AG04449 (cell line): ENCODE measurements at regions not wholly inside any gene's neighbourhood (a gene's known extent, or its start where the extent isn't known, plus 50 kb on each side); places are given as distances from the start of the nearest gene placed in this dataset.

ENCODE experiments used
- CTCF ChIA-PET: fragments of 350-600 bp; formaldehyde crosslinking; extraction: SDS; loops from one replicate; lab custom pipeline; 2021; ENCODE audit warnings: antibody characterized with exemption; lab: Yijun Ruan, JAX
- POLR2A ChIA-PET: fragments of 400-600, 350-600 bp; formaldehyde crosslinking; extraction: SDS; loops from one replicate; lab custom pipeline; 2020; ENCODE audit warnings: antibody characterized with exemption, inconsistent platforms; lab: Yijun Ruan, JAX
- DNase-seq: peaks from one replicate; pipeline ENCODE4 v3.0.0-alpha.2; 2010; ENCODE audit warnings: low read depth, low spot score
- H3K4me3 ChIP-seq: 2 replicates; pipeline ENCODE4 v1.5.1; 2011; ENCODE audit warnings: low read depth, mild to moderate bottlenecking, control low read depth, low read length
- TF ChIP-seq, protein P1 (sequence below): IDR thresholded peaks from one replicate; pipeline ENCODE4 v1.5.1; 2011; ENCODE audit warnings: mild to moderate bottlenecking, moderate library complexity, low read length, control low read depth, inconsistent platforms; ENCODE audit not compliant: insufficient read depth; ENCODE audit errors: missing control alignments

DNA sequence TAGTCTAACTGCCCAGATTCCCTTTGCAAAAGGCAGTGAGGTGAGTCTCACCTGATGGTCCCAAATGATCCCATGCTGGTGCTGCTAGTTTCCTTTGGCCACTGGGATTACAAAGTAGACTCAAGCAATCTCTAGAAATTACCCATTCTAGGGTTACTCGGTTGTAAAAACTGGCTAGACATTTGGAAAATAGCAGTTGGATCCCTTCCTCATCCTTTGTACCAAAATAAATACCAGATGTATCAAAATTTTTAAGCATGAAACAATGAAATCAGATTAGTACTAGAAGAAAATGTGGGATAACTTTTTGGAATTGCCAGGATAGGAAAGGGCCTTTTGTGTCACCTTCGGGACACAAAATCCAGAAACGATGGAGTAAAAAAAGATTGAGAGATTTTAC is 112.9 kb upstream of the TOP1 start:
- no peak overlapping the region for H3K4me3 ChIP-seq
- CTCF ChIA-PET = no interaction called here
- TF ChIP-seq, protein P1, sequence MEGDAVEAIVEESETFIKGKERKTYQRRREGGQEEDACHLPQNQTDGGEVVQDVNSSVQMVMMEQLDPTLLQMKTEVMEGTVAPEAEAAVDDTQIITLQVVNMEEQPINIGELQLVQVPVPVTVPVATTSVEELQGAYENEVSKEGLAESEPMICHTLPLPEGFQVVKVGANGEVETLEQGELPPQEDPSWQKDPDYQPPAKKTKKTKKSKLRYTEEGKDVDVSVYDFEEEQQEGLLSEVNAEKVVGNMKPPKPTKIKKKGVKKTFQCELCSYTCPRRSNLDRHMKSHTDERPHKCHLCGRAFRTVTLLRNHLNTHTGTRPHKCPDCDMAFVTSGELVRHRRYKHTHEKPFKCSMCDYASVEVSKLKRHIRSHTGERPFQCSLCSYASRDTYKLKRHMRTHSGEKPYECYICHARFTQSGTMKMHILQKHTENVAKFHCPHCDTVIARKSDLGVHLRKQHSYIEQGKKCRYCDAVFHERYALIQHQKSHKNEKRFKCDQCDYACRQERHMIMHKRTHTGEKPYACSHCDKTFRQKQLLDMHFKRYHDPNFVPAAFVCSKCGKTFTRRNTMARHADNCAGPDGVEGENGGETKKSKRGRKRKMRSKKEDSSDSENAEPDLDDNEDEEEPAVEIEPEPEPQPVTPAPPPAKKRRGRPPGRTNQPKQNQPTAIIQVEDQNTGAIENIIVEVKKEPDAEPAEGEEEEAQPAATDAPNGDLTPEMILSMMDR = no peak
- POLR2A ChIA-PET = no interaction called here
- no peak for DNase-seq

DNA sequence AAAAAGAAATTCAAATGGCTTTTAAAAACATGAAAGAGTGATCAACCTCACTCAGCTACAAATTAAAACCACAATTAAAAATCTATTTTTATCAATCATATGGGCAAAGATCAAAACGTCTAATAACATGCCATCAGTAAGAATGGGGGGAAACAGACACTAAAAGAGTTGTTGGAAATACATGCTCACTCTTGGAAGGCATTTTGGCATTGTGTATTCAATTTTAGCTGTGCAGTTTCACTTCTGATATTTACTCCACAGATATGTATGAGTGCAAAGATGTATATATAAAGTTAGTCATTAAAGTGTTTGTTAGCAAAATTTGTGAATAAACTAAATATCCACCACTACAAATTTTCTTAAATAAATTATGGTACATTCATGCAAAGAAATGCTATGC is 112.3 kb upstream of the TOP1 start:
- ChIA-PET POLR2A (no interaction called here), CTCF (no interaction called here)
- DNase-seq = no peak

DNA sequence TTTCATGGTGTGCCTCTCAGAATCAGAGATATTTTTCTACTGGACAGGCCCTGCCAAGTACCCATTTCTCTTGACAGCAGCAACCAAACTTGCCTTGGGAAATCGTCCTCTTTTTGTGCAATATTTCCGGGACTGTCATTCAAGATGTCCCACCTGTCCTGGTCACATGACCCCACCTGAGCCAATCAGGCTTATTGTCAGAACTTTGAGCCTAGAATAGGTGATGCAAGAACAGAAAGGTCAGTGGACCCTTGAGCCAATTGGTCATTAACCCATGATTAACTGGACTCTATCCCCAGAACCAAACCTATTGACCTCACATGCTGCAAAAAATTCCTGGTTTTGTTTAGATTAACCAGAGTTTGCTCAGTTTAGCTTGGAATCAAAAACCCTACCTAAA is 108.3 kb upstream of the TOP1 start:
- TF ChIP-seq, protein P1 = no peak
- no peak for DNase-seq
- POLR2A ChIA-PET = no interaction called here
- no peak overlapping the region for H3K4me3 ChIP-seq
- CTCF ChIA-PET = no interaction called here

More for the DNA sequence above, 112.3 kb upstream of the TOP1 start:
- H3K4me3 ChIP-seq = no peak overlapping the region
- TF ChIP-seq, protein P1 = no peak

DNA sequence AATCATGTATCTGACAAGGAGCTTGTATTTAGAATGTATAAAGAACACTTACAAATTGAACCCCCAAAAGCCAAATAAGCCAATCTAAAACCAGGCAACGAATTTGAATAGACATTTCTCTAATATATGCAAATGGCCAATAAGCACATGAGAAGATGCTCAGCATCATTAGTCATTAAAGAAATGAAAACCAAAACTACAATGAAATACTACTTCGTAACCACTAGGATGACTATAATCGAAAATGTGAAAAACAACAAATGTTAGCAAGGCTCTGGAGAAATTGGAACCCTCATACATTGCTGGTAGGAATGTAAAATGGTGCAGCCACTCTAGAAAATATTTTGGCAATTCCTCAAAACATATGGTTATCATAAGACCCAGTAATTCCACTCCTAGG is 105.8 kb upstream of the TOP1 start:
- ChIA-PET POLR2A (no interaction called here), CTCF (no interaction called here)
- TF ChIP-seq, protein P1 = no peak
- no peak for DNase-seq
- no peak overlapping the region for H3K4me3 ChIP-seq

DNA sequence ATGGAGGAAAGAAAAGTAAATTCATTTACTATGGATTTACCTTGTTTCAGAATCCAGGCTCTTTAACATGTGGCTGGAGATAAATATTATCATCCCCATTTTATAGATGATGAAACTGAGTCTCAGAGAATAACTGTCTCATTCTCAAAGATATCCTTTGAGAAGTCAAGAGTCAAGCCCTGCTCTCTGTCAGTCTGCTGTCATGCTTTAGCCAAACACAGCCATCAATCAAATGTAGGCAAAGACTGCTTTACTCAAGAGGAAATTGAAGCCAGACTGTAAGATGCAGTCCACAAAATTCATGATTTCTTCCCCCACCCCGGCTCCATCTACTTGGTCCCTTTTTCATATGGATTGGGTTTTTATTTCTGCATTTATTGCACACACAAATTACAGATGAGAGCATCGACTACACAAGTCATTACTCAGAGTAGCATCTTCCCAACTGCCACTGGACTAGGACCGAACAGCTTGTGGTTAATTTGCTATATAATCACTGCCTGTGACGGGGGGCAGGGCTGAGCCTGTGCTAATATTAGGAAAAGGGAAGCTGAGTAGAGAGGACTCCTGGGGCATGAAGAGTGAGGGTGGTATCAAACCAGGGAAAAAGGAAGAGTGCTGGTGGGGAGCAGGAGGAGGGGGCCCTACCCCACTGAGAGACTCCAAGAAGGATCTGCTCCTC is 102.7 kb upstream of the TOP1 start:
- ChIA-PET CTCF (no interaction called here), POLR2A (no interaction called here)
- TF ChIP-seq, protein P1 = no peak
- no peak for DNase-seq
- H3K4me3 ChIP-seq = no peak overlapping the region

DNA sequence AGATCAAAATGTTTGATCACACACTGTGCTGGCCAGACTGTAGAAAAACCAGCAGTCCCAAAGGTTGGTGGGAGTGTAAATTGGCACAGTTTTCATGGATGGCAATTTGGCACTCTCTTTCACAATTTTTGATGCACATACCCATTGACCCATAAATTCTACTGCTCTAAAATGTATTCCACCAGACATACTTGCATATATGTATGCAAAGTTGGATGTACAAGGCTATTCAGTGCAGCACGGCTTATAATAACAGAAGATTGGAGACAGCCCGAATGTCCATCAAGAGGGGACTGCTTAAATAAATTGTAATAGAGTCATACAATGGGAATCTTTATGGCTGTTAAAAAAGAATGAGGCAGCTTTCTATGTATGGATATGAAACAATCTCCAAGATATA is 101.7 kb upstream of the TOP1 start:
- CTCF ChIA-PET = no interaction called here

More for the DNA sequence above, 101.7 kb upstream of the TOP1 start:
- DNase-seq = no peak
- H3K4me3 ChIP-seq = no peak overlapping the region
- TF ChIP-seq, protein P1 = no peak
- POLR2A ChIA-PET = no interaction called here
